H1 (cell line): ENCODE measurements at regions not wholly inside any gene's neighbourhood (a gene's known extent, or its start where the extent isn't known, plus 50 kb on each side); places are given as distances from the start of the nearest gene placed in this dataset.

Source experiments
- CTCF ChIA-PET: fragments of 300-600 bp; sonication (Branson Sonifier 250); formaldehyde crosslinking; loops from one replicate; lab custom pipeline; 2021; ENCODE audit not compliant: partially characterized antibody; lab: Charles Lee
- POLR2A ChIA-PET: fragments of 300-600 bp; sonication (Branson Sonifier 250); formaldehyde crosslinking; loops from one replicate; lab custom pipeline; 2021; ENCODE audit warnings: inconsistent platforms; ENCODE audit not compliant: partially characterized antibody; lab: Charles Lee
- DNase-seq, 2 experiments: peaks; one replicate each; pipeline versions ENCODE4 v3.0.0 to v3.0.0-alpha.2; 2010 to 2022; ENCODE audit warnings: low spot score in 2 of 2, low read depth in 1 of 2, mixed read lengths in 1 of 2
- FAIRE-seq: peaks from 2 replicates; lab custom pipeline; 2011; peaks lifted over from hg19 to GRCh38; lab: Jason Lieb, UNC
- H2AFZ ChIP-seq: 2 replicates; pipeline ENCODE4 v1.8.1; 2012; ENCODE audit warnings: low read length, inconsistent platforms
- H2AK5ac ChIP-seq: 2 replicates; pipeline ENCODE4 v1.6.1; 2013; ENCODE audit warnings: low read depth, low read length
- H2BK120ac ChIP-seq: replicated peaks from 2 replicates; pipeline ENCODE3; 2013; ENCODE audit warnings: low read depth, low read length, inconsistent platforms
- H2BK12ac ChIP-seq: 2 replicates; pipeline ENCODE4 v1.6.1; 2013; ENCODE audit warnings: low read depth, low read length
- H2BK15ac ChIP-seq: 2 replicates; pipeline ENCODE4 v1.6.1; 2013; ENCODE audit warnings: low read length
- H2BK20ac ChIP-seq: 2 replicates; pipeline ENCODE4 v1.6.1; 2013; ENCODE audit warnings: low read length
- H2BK5ac ChIP-seq: 2 replicates; pipeline ENCODE4 v1.6.1; 2013; ENCODE audit warnings: low read depth, low read length
- H3K14ac ChIP-seq: 2 replicates; pipeline ENCODE4 v1.6.1; 2013; ENCODE audit warnings: inconsistent platforms; ENCODE audit not compliant: insufficient read length
- H3K18ac ChIP-seq: 2 replicates; pipeline ENCODE4 v1.6.1; 2013; ENCODE audit warnings: low read length; ENCODE audit errors: extremely low read depth
- H3K23ac ChIP-seq: 2 replicates; pipeline ENCODE4 v1.6.1; 2013; ENCODE audit warnings: inconsistent platforms; ENCODE audit not compliant: insufficient read length
- H3K23me2 ChIP-seq: 2 replicates; pipeline ENCODE4 v1.6.1; 2013; ENCODE audit warnings: low read depth, low read length
- H3K27ac ChIP-seq: 2 replicates; pipeline ENCODE4 v1.6.1; 2011; ENCODE audit warnings: low read depth, low read length, inconsistent platforms
- H3K27me3 ChIP-seq, 4 experiments: replicated peaks in 1 of 4; 1 replicate in 1 of 4; 2 replicates in 3 of 4; pipeline versions ENCODE4 v1.6.1 to v1.8.1; 2011 to 2013; ENCODE audit warnings: low read length in 3 of 4, mild to moderate bottlenecking in 3 of 4, inconsistent platforms in 2 of 4, mixed read lengths in 2 of 4, moderate library complexity in 1 of 4; ENCODE audit not compliant: control insufficient read depth in 3 of 4, insufficient read depth in 3 of 4; ENCODE audit errors: extremely low read depth in 1 of 4
- H3K36me3 ChIP-seq, 4 experiments: 2 replicates each; pipeline versions ENCODE4 v1.6.1 to v1.8.1; 2011 to 2013; ENCODE audit warnings: mild to moderate bottlenecking in 4 of 4, low read length in 3 of 4, moderate library complexity in 2 of 4, control low read depth in 1 of 4, inconsistent platforms in 1 of 4; ENCODE audit not compliant: insufficient read depth in 4 of 4, control insufficient read depth in 2 of 4
- H3K4ac ChIP-seq: replicated peaks from 2 replicates; pipeline ENCODE3; 2013; ENCODE audit warnings: low read length, low read depth, mixed read lengths, inconsistent platforms; ENCODE audit not compliant: insufficient read length
- H3K4me1 ChIP-seq, 4 experiments: replicated peaks in 1 of 4; 1 replicate in 1 of 4; 2 replicates in 3 of 4; pipeline versions ENCODE4 v1.6.1 to v1.8.1; 2011 to 2013; ENCODE audit warnings: low read length in 3 of 4, inconsistent platforms in 2 of 4, mixed read lengths in 1 of 4; ENCODE audit not compliant: insufficient read depth in 4 of 4, control insufficient read depth in 3 of 4
- H3K4me2 ChIP-seq, 2 experiments: 2 replicates each; pipeline versions ENCODE4 v1.6.1 to v1.8.1; 2011 to 2013; ENCODE audit warnings: low read depth in 2 of 2, low read length in 2 of 2, control low read depth in 1 of 2, inconsistent platforms in 1 of 2, mild to moderate bottlenecking in 1 of 2; ENCODE audit not compliant: insufficient read depth in 1 of 2
- H3K4me3 ChIP-seq, 4 experiments: fragments of 200-600, 300-600 bp in 1 of 4; sonication (generic), shearing (Covaris generic), sonication (Bioruptor Twin) in 1 of 4; 2 replicates each; pipeline versions ENCODE4 v1.5.1 to v1.8.1; 2011 to 2016; ENCODE audit warnings: low read length in 4 of 4, low read depth in 3 of 4, control low read depth in 2 of 4, inconsistent platforms in 2 of 4, mild to moderate bottlenecking in 2 of 4, mixed read lengths in 1 of 4, moderate library complexity in 1 of 4; ENCODE audit not compliant: insufficient read depth in 2 of 4; ENCODE audit errors: extremely low read depth in 1 of 4
- H3K56ac ChIP-seq: replicated peaks from 2 replicates; pipeline ENCODE3; 2013; ENCODE audit warnings: low read depth, mild to moderate bottlenecking, mixed read lengths, low read length, inconsistent platforms; ENCODE audit not compliant: insufficient read length
- H3K79me1 ChIP-seq: 2 replicates; pipeline ENCODE4 v1.6.1; 2013; ENCODE audit warnings: low read depth, low read length, control low read depth
- H3K79me2 ChIP-seq, 2 experiments: 2 replicates each; pipeline versions ENCODE4 v1.6.1 to v1.8.1; 2012 to 2013; ENCODE audit warnings: low read length in 2 of 2, mild to moderate bottlenecking in 2 of 2, inconsistent platforms in 1 of 2; ENCODE audit not compliant: insufficient read depth in 2 of 2, control insufficient read depth in 1 of 2
- H3K9ac ChIP-seq, 4 experiments: replicated peaks in 1 of 4; 1 replicate in 1 of 4; 2 replicates in 3 of 4; pipeline versions ENCODE4 v1.6.1 to v1.8.1; 2011 to 2013; ENCODE audit warnings: low read depth in 3 of 4, low read length in 3 of 4, control low read depth in 2 of 4, mild to moderate bottlenecking in 2 of 4, moderate library complexity in 2 of 4, inconsistent platforms in 1 of 4; ENCODE audit errors: extremely low read depth in 1 of 4
- H3K9me3 ChIP-seq, 2 experiments: 2 replicates each; pipeline versions ENCODE4 v1.6.1 to v1.8.1; 2012 to 2013; ENCODE audit warnings: mild to moderate bottlenecking in 2 of 2, moderate library complexity in 2 of 2, control low read depth in 1 of 2, inconsistent platforms in 1 of 2, low read depth in 1 of 2, low read length in 1 of 2, mixed read lengths in 1 of 2; ENCODE audit not compliant: insufficient read depth in 2 of 2
- H4K20me1 ChIP-seq, 2 experiments: replicated peaks in 1 of 2; 2 replicates each; pipeline versions ENCODE3 to v1.8.1; 2011 to 2013; ENCODE audit warnings: inconsistent platforms in 2 of 2, low read length in 2 of 2, mild to moderate bottlenecking in 1 of 2; ENCODE audit not compliant: insufficient read depth in 2 of 2, control insufficient read depth in 1 of 2
- H4K5ac ChIP-seq: 2 replicates; pipeline ENCODE4 v1.6.1; 2013; ENCODE audit warnings: low read length, low read depth, mixed read lengths, inconsistent platforms; ENCODE audit not compliant: insufficient read length
- H4K8ac ChIP-seq: 2 replicates; pipeline ENCODE4 v1.8.0; 2013; ENCODE audit warnings: mild to moderate bottlenecking, moderate library complexity, low read length, inconsistent platforms; ENCODE audit not compliant: insufficient read depth; ENCODE audit errors: extremely low read depth
- H4K91ac ChIP-seq: replicated peaks from 2 replicates; pipeline ENCODE3; 2013; ENCODE audit warnings: low read length, mixed read lengths, inconsistent platforms; ENCODE audit not compliant: insufficient read length
- ASH2L ChIP-seq: fragments of 200-600, 300-600 bp; sonication (generic); IDR thresholded peaks from one replicate; pipeline ENCODE4 v1.7.1; 2017; ENCODE audit warnings: low read length
- CBX5 ChIP-seq: fragments of 300-800, 300-1000 bp; sonication (generic); IDR thresholded peaks from 2 replicates; pipeline ENCODE4 v1.7.1; 2016; ENCODE audit warnings: antibody characterized with exemption, low read length, low read depth
- CREB1 ChIP-seq: IDR thresholded peaks from 2 replicates; pipeline ENCODE4 v1.6.1; 2012; ENCODE audit warnings: inconsistent platforms
- FOSL1 ChIP-seq: IDR thresholded peaks from 2 replicates; pipeline ENCODE4 v1.6.1; 2011; ENCODE audit warnings: mild to moderate bottlenecking, low read depth, low read length, moderate library complexity; ENCODE audit not compliant: insufficient read depth
- PHF8 ChIP-seq: fragments of 200-600 bp; sonication (generic); conservative IDR thresholded peaks from 2 replicates; pipeline ENCODE4 v1.7.1; 2012; ENCODE audit warnings: low read depth, mild to moderate bottlenecking, inconsistent platforms, low read length, moderate library complexity
- RNF2 ChIP-seq: fragments of 200-900, 300-1000 bp; sonication (generic); IDR thresholded peaks from 2 replicates; pipeline ENCODE4 v1.7.1; 2016; ENCODE audit warnings: borderline replicate concordance, low read depth, mild to moderate bottlenecking, antibody characterized with exemption, low read length; ENCODE audit not compliant: poor library complexity, severe bottlenecking; ENCODE audit errors: missing control alignments
- SIN3A ChIP-seq, 2 experiments: IDR thresholded peaks in 1 of 2; conservative IDR thresholded peaks in 1 of 2; 2 replicates each; pipeline ENCODE4 v1.6.1; 2011 to 2012; ENCODE audit warnings: low read length in 2 of 2, improper control_type of control experiment in 1 of 2, low read depth in 1 of 2, mild to moderate bottlenecking in 1 of 2
- SIX5 ChIP-seq: IDR thresholded peaks from 2 replicates; pipeline ENCODE4 v1.6.1; 2011; ENCODE audit warnings: mild to moderate bottlenecking, low read depth, low read length
- SRF ChIP-seq: IDR thresholded peaks from 2 replicates; pipeline ENCODE4 v1.6.1; 2011; ENCODE audit warnings: mild to moderate bottlenecking, low read depth, low read length, moderate library complexity
- TCF12 ChIP-seq: IDR thresholded peaks from 2 replicates; pipeline ENCODE4 v1.6.1; 2011; ENCODE audit warnings: low read depth, mild to moderate bottlenecking, low read length
- TEAD4 ChIP-seq: IDR thresholded peaks from 2 replicates; pipeline ENCODE4 v1.6.1; 2012; ENCODE audit warnings: low read depth, low read length, inconsistent platforms, mixed read lengths
- ZNF274 ChIP-seq: IDR thresholded peaks from 2 replicates; pipeline ENCODE4 v1.7.0; 2012; ENCODE audit warnings: low read length, borderline replicate concordance; ENCODE audit errors: extremely low read depth
- WGBS, 2 experiments: shearing (Covaris generic) in 1 of 2; methylation state at CpG; one replicate each; pipeline versions ENCODE4 v1.1.6 to v1.1.7; 2013 to 2015; ENCODE audit warnings: low lambda C conversion rate in 2 of 2, mixed read lengths in 2 of 2, inconsistent platforms in 1 of 2, low coverage in 1 of 2, missing lambda C conversion rate in 1 of 2; ENCODE audit not compliant: insufficient replicate concordance in 2 of 2, insufficient coverage in 1 of 2, insufficient read length in 1 of 2; ENCODE audit errors: extremely low coverage in 1 of 2, missing lambda C conversion rate in 1 of 2; 5-methylcytosine and 5-hydroxymethylcytosine counted together
- TF ChIP-seq, protein P1 (sequence below): IDR thresholded peaks from 2 replicates; pipeline ENCODE4 v1.6.1; 2011; ENCODE audit warnings: low read length, improper control_type of control experiment

DNA sequence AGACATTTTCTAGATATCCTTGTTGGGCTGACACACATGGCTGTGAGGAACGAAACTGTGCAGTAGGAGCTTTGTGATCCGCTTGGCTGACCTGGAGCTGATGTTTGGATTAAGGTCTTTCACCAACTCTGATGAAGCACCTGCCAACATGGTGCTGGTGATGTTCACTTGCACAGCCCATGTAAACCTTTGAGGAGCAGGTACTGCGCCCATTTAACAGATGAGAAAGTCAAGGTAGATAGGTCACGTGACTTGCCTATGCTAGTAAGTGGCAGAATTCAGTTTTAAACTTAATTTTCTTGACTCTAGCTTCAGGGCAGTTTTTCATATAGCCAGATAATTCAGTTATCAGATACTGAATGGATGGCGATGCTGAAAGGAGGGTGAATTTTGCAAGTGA lies 351.9 kb downstream of the RPS24 start:
- peaks cover 0 to 3% (median 0%) of the 10 kb centered on the region in 4 experiments; a peak in 1 of 7 replicates for H3K4me1 ChIP-seq
- H2BK5ac ChIP-seq = no peak overlapping the region
- H3K79me1 ChIP-seq = no peaks in the 10 kb centered on the region
- H3K14ac ChIP-seq = no peak overlapping the region
- H3K9ac ChIP-seq = no peak overlapping the region
- H3K9me3 ChIP-seq = no peaks in the 10 kb centered on the region
- H4K91ac ChIP-seq = no peak overlapping the region
- CTCF ChIA-PET = interaction anchor here (0.9 to 2.0 kb wide), 3 partner anchors 8 to 126 kb away, joined by 3 to 7 read pairs (median 5); no protein-coding TSS in a partner anchor
- no peak overlapping the region for H3K27ac ChIP-seq
- no peak overlapping the region for H3K4ac ChIP-seq
- H2BK15ac ChIP-seq = no peak overlapping the region
- H3K4me3 ChIP-seq = no peak overlapping the region
- DNase-seq (no peak), FAIRE-seq (no peak)
- no peak overlapping the region for H2AFZ ChIP-seq
- no peak overlapping the region for H3K4me2 ChIP-seq
- POLR2A ChIA-PET = no interaction called here
- no peak overlapping the region for H3K18ac ChIP-seq
- H3K36me3 ChIP-seq = no peaks in the 10 kb centered on the region
- no peaks in the 10 kb centered on the region for H3K23me2 ChIP-seq
- no peak overlapping the region for H2BK20ac ChIP-seq
- no peaks in the 10 kb centered on the region; a peak in 1 of 4 replicates for H3K79me2 ChIP-seq
- H2BK12ac ChIP-seq = no peak overlapping the region
- no peak overlapping the region for H3K56ac ChIP-seq
- H4K5ac ChIP-seq = no peak overlapping the region
- WGBS, 2 experiments = 90% methylated on average over 5 of the region's 5 CpGs; no CpG with 5 or more reads in 1 of the 2 experiments
- H2AK5ac ChIP-seq = no peak overlapping the region
- no peak overlapping the region for H2BK120ac ChIP-seq
- no peaks in the 10 kb centered on the region for H3K27me3 ChIP-seq
- no peak overlapping the region for H4K8ac ChIP-seq
- no peak overlapping the region for H3K23ac ChIP-seq
- H4K20me1 ChIP-seq = no peaks in the 10 kb centered on the region
- TF ChIP-seq FOSL1 = no peak
- TF ChIP-seq CREB1 = no peak
- TF ChIP-seq, protein P1, sequence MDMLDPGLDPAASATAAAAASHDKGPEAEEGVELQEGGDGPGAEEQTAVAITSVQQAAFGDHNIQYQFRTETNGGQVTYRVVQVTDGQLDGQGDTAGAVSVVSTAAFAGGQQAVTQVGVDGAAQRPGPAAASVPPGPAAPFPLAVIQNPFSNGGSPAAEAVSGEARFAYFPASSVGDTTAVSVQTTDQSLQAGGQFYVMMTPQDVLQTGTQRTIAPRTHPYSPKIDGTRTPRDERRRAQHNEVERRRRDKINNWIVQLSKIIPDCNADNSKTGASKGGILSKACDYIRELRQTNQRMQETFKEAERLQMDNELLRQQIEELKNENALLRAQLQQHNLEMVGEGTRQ = no peak
- no peak for TF ChIP-seq TCF12
- no peak for TF ChIP-seq CBX5
- TF ChIP-seq SIN3A (conservative IDR thresholded peaks at IDR 0.05 in 1 of 2, IDR thresholded peaks at IDR 0.05 in 1 of 2; ENCODE audit: low read depth in 1 of 2, low read length in 2 of 2) = no peak
- no peak for TF ChIP-seq ZNF274
- no peak for TF ChIP-seq TEAD4
- TF ChIP-seq PHF8 = no peak
- no peak for TF ChIP-seq RNF2
- no peak for TF ChIP-seq ASH2L
- TF ChIP-seq SRF = no peak
- no peak for TF ChIP-seq SIX5
